ENCODE measurements at regions not wholly inside any gene's neighbourhood (a gene's known extent, or its start where the extent isn't known, plus 50 kb on each side); places are given as distances from the start of the nearest gene placed in this dataset.

DNA sequence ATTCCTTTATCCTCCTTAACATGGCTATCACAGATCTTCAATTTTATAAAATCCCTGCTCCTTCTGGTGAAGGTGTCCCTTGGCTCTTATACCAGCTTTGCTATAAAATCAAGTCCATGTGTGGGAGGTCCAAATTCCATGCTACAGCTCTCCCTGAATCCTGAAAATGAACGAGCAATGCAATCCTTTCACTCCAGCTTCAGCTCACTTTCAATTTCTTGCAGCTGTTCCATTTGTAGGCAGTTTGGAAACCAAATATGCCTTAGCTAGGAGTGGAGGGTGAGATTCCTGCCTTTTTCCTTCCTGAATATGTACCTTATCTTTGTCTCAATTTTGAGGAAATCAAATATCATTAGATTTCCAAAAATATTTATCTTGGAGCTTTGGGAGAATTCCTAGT is 402.6 kb downstream of the TTLL7 start:
- no peak for DNase-seq (ENCODE audit: low read depth in 4 of 4, low spot score in 2 of 4)

DNA sequence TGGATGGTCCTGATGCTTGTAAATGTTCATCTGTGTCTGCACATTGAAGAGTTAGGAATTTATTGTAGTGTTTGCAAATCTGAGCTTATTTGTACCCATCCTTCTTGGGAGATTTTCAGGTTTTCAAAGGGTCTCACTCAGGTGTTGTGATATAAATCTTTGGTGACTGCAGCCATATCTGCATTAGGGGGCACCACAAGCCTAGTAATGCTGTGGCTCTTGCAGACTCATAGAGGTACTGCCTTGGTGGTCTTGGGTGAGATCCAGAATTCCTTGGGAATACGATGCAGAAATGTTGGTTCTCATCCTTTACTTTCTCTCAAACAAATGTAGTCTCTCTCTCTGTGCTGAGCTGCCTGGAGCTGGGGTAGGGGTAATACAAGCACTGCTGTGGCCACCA is 405.9 kb downstream of the TTLL7 start:
- no peak for DNase-seq (ENCODE audit: low read depth in 4 of 4, low spot score in 2 of 4)

DNA sequence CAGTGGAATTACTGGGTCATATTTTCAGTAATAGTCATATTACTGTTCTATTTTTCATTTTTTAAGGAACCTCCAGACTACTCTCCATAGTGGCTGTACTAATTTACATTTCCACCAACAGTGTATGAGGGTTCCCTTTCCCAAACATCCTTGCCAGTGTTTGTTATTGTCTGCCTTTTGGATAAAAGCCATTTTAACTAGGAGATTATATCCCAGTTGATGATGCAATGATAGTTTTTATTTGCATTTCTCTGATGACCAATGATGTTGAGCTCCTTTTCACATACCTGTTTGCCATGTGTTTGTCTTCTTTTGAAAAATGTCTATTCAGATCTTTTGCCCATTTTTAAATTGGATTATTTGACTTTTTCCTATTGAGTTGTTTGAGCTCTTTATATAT is 410.8 kb downstream of the TTLL7 start:
- DNase-seq (ENCODE audit: low read depth in 4 of 4, low spot score in 2 of 4), result no peak

DNA sequence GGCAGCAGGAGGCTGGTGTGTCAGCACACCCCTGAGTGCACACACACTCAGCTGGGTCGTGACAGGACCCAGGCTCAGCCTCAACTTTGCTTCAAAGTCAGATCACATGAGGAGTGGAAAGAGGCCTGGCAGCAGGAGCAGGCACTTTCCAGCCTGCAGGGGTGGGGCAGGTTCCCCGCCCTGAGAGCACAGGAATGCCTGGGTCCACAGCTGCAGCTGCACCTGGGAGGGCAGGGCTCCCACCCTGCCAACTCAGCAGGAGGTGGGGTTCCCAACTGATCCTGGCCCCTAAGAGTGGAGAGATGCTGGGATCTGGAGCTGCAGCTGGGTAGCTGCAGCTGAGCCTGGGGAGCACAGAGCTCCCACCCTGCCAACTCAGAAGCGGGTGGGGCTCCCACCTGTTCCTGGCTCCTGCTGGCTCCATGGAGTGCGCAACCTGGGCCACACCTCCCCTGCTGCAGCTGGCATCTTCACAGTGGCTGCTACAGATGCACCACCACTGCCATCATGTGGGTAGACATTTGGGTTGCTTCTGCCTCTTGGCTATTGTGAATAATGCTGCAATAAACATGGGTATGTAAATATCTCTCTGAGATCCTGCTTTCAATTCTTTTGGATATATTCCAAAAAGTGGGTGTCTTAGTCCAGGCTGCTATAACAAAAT is 415.4 kb downstream of the TTLL7 start:
- no peak for DNase-seq (ENCODE audit: low read depth in 4 of 4, low spot score in 2 of 4)

DNA sequence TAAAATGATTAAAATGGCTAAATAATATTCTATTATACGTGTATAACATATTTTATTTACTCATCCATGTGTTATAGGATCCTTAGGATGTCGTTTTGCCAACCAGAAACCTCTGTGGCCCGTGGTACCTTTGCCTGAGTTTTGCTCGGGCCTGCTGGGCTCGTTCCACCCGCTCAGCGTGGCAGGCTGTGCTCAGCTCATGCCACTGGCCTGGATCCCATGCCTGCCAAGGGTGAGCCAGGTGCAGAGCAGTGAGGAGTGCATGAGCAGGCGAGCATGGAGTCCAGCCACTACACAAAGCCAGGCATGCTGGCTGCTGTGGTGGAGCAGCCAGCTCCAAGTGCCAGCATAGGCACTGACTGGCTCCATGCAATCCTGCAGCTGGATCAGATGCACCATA is 417.2 kb downstream of the TTLL7 start:
- DNase-seq (ENCODE audit: low read depth in 4 of 4, low spot score in 2 of 4), result no peak

DNA sequence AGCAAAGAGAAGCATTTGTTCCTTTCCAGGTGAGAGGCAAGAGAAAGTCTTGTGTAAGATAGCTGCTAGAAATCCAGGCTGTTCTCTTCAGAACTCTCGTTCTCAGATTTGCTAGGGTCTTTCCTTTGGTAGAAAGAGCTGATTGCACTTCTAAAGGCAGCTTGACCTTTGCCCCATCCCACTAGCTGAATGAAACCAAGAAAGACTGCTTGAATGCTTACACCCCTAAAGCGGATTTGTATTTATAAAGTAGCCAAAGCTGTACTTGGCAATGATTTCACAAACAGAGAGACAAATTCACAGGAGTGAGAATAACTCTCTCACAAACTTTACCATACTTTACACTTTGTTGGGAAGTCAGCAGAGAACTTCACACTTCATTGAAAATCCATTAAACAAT is 424.1 kb downstream of the TTLL7 start:
- no peak for DNase-seq (ENCODE audit: low read depth in 4 of 4, low spot score in 2 of 4)

DNA sequence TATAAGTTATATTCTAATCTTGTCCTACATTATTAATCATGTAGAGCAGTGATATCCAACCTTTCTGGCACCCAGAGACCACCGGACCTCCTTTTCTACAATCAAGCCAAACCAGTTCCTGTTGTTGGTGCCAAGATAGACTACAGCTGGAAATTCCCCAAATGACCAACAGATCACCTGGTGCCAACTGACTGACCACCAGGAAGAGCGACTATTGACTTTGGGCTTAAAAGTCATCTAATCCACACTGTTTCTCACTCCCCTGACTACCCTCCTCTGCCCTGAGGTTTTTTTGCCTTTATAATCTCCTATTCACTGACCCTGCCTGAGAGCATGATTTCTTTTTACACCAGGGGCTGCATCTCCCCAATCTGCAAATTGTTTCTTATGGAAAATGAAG is 425.2 kb downstream of the TTLL7 start:
- DNase-seq (ENCODE audit: low read depth in 4 of 4, low spot score in 2 of 4), result no peak

DNA sequence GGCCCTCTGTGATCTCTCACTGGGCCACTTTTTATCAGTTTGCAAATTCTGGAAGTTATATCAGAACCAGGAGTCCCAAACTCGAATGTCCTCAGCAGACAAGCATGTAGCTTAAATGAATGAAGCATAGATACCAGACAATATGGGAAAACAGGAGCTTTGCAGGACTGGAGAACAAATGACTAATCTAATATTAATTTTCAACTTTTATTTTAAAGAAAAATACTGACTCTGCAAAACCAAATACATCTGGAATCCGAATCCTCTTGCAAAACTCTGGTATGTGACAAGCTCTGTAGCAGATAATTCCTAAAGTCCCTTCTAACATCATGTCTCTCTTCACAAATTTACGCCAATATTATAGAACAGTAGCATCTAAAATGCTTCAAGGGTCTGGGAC is 427.4 kb downstream of the TTLL7 start:
- no peak for DNase-seq (ENCODE audit: low read depth in 4 of 4, low spot score in 2 of 4)

DNA sequence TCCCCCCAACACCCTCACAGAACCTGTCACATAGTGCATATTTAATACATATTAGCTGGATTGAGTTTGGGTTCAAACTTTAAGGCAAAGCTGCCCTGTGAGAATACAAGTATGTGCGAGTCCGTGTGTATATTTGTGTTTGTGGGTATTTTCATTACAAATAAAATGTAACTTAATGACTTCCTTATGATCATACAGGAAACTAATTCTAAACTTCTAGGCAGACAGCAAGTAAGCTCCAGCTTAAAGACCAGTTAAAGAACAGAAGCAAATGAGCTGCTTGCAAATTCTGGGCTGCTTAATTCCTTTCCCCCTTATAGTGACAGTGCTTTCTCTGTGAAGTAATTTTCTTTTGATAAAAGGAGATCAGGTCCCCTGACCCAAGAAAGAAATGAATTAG is 437.6 kb downstream of the TTLL7 start:
- no peak for DNase-seq (ENCODE audit: low read depth in 4 of 4, low spot score in 2 of 4)

DNA sequence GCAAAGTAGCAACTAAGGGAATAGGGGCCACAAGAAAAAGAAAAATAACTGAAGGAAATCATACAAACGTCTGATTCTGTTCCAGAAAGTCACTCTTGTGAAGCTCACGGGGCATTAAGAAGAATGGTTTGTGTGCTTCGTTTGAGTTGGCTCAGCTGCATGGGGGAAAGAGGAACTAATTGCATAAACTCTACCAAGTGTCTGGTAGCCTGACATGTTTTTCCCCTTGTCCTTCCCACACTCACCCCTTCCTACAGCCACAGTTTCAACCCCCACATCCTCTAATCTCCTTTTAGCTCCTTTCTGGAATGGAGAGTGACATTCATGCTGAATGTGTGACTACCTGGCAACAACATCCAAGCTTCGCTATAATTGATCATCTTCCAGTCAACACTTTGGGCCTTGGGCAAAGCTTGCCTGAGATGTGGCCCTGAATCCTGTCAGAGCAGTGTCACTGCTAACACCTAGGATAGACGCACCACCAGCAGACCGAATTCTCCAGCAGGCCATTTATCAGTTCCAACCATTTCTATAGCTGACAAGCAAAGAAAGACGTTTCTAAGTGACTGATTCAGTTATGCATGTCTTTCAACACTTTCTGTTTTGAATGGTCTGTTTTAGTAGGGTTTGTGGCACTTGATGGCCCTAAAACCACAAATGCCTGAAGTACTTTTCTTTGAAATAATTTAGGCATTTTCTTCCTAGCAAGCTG is 439.6 kb downstream of the TTLL7 start:
- DNase-seq (ENCODE audit: low read depth in 4 of 4, low spot score in 2 of 4), result no peak

DNA sequence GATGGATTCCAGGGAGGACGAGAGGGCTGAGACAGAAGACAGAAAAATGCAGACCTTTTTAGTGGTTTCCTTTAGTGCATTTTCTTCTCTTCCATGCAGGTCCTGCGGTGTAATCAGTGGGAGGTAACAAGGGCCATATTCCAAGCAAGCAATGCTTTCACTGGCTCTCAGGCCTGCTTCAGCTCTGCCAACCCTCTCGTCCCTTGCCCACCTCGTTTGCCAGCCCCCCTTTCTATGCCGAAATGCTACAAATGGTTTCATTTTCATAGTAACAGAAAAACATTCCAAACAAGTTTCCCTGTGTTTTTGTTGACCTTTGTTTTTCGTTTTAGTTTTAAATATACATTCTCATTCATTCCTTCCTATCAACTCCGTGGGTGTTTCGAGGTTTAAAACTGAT is 443.1 kb downstream of the TTLL7 start:
- no peak for DNase-seq (ENCODE audit: low read depth in 4 of 4, low spot score in 2 of 4)

DNA sequence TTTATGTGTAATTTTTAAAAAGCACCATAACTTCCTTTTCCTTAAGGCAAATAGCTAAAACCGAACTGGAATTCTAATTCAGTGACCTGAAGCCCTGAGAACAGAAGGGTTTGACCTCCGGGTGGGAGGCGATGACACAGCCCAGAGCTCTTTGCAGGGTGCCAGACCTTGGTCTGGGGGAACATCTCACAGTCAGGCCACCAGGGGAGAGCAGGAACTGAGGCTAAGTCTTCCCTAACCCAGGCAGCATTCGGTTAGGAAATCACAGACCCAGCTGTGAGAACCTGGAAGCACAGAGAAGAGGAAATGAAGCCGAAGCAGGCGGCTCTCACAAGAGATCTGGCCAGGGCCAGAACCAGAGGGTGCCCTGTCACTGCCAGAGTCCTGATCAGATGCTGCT is 444.8 kb downstream of the TTLL7 start:
- DNase-seq (ENCODE audit: low read depth in 4 of 4, low spot score in 2 of 4), result no peak

DNA sequence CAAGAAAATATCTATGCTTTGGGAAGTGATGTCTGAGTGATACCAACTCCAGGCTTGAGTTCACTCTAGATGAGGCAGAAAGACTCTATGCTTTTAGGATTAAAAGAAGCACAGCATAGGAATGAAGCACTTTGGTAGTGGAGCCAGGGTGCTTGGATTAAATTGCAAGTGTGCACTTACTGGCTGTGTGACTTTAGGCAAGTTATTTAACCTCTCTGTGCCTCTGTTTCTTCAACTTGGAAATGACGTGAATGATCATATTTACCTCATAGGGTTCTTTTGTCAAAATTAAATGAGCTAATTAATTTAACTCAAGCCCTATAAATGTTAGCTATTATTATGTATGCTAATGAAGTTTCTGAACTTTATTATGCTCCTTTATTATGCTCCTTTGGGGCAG is 446.1 kb downstream of the TTLL7 start:
- DNase-seq (ENCODE audit: low read depth in 4 of 4, low spot score in 2 of 4), result no peak

DNA sequence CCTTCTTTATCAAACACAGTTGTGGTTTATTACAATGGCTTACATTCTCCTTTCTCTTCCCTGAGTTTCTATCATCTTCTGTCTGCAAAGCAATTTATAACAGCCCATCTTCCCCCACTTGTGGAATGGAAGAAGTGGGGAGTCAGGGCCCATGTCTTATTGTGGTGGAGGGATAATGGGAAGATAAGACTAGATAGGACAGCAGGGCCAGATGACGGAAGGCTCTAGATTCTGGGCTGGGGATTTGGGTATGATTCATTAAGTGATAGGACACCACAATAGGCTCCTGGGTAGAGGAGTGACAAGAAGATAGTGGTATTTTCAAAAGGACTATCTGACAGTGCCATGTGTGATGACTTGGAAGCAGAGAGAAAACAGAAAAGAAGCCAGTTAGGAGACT is 450.6 kb downstream of the TTLL7 start:
- DNase-seq (ENCODE audit: low read depth in 4 of 4, low spot score in 2 of 4), result no peak

DNA sequence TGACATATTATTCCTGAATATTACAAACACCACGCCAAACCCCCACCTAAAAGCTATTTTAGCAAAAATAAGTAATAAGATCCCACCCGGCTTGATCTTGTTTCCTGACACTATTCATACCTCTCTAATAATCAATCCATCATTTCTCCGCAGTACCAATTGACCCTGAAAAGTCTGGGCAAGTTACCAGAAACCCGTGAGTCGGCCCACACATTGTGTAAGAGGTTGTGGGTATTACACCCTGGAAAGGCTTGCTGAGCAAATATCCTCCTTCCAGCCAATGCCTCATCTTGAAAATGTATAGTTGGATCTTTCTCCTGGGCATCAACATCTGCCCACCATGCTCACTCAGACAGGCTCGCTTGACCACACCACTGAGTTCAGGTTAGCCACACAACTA is 451.0 kb downstream of the TTLL7 start:
- DNase-seq (ENCODE audit: low read depth in 4 of 4, low spot score in 2 of 4), result no peak

DNA sequence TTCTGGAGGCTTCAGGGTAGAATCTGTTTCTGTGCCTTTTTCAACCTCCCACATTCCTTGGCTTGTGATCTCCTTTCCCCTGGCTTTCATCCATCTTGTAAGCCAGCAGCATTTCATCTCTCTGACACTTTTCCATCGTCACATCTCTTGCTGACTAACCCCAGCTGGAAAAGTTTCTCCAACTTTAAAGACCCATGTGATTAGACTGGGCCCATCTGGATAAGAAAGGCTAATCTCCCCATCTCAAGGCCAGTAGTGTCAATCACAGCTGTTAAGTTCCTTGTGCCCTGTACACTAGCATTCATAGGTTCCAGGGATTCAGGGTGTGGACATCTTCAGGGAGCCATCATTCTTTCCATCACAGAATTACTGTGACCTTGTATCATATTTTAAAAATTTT is 452.1 kb downstream of the TTLL7 start:
- DNase-seq (ENCODE audit: low read depth in 4 of 4, low spot score in 2 of 4), result no peak

DNA sequence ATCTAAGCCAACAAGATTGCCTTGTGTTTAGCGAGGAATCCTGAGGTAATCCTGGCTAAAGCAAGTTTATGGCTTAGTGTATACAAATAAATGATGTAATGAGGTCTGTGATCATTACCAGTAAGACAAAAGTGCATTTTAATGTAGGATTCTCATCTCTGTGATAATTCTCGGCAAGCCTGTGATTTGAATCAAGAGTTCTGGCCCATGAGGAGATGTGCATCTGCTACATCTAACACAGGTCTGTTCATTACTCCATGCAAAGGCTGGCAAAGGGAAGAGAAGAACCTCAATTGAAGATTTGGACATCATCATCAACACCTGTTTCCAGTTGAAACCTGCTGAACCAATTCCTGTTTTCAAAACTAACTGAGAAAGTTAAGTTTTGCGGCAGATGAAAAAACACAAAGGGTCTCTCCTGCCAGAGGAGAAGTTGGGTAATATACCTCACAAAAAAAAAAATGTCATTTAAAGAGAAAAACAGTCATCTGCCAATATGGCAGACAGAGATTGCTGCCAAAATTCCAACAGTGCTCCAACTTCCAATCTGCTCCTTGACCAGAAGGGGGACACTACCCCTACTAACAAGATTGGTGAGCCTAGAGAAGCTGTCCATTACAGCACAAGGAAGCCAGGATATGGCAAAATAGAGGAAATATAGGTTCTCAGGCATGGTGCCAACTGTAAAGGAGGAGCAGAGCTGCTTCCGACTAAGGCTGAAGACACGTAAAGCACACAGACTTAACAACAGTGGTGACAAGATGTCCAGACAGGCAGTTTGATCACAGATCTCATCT is 453.7 kb downstream of the TTLL7 start:
- DNase-seq (ENCODE audit: low read depth in 4 of 4, low spot score in 2 of 4), result no peak

DNA sequence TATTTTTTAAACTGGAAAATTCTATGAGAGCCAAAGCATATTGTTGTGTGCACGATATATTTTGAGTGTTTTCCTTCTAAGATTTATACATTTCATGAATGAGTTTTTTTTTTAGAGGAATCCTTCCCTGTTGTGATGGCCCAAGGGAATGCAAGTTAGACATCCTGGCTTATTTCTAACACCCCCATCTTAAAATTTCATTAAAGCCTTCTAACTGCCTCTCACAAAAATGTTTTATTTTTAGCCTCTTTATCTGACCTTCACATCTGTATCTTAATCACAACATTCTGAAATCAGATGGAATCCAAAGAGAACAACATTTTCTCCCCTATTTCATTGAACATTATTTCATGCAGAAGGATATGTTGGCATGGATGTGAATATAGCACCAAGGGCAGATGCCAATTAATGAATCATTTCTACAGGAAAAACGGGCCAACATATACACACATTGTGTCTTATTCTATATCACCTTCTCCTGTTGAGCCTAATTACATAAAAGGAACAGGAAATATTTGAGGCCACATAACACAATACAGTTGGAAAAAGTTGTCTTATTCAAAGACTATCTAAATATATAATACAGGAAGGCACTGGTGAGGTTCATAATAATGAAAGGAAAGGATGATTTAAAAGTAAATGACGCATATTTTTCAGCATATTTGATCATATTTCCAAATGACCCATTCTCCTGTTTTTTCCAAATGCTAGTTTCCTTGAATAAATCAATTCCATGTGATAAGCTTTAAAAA is 455.5 kb downstream of the TTLL7 start:
- no peak for DNase-seq (ENCODE audit: low read depth in 4 of 4, low spot score in 2 of 4)

DNA sequence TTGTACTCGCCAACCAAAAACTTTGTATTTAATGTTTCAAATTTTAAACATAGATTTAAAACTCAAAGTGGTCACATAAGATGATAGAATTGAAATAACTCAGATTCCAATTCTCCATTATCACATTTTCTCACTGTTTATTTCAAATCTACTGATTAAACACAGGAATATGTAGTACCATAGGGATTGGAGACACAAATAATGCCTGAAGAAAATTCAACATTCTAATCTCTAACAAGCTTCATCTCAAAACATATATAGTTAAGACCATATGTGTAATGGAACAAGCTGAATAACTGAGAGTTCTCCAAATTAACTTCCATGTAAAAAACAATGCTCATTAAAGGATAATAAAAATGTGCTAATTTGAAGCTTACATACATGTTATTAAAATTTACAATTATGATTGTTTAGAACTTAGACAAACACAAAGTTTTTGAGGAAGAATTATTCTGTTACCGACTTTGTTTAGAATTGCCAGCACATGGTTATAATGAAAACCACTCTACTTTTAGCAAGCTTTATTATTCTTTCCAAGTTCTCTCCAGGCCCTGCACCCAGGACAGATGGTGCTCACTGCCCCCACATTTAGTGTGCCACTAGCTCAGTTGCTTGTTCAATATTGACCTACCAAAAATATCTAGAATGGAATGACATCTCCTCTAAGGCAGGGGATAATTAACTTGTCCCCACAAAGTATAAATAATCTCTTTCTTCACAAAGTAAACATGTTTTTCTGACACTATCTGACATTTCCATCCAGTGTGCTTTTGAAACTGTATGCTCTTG is 467.2 kb downstream of the TTLL7 start:
- DNase-seq (ENCODE audit: low read depth in 4 of 4, low spot score in 2 of 4), result no peak

DNA sequence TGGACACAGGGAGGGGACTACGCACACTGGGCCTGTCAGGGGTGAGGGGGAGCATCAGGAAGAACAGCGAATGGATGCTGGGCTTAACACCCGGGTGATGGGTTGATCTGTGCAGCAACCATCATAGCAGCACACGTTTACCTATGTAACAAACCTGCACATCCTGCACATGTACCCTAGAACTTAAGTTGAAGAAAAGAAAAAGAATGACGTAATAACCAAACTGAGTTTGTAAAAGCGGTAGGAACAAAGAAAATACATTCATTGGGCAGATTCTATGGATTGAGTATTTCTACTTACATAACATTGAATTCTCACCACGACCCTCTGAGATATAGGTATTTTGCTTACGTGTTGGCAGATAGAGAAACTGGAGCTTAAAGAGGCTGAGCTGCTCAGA is 468.4 kb downstream of the TTLL7 start:
- DNase-seq (ENCODE audit: low read depth in 4 of 4, low spot score in 2 of 4), result no peak
